HG03442 (cell line): ENCODE measurements at regions not wholly inside any gene's neighbourhood (a gene's known extent, or its start where the extent isn't known, plus 50 kb on each side); places are given as distances from the start of the nearest gene placed in this dataset.
"Not testable (repeated sequence)": the region's sequence is repeated elsewhere in the genome, so short reads cannot be mapped to it uniquely, and the experiment has no call there.

ENCODE experiments used
- ATAC-seq: cut with Tn5 transposase; IDR thresholded peaks from one replicate; pipeline ENCODE4 v1.9.1; 2021; ENCODE audit warnings: mild to moderate bottlenecking, moderate library complexity; ENCODE audit not compliant: unreplicated experiment

DNA sequence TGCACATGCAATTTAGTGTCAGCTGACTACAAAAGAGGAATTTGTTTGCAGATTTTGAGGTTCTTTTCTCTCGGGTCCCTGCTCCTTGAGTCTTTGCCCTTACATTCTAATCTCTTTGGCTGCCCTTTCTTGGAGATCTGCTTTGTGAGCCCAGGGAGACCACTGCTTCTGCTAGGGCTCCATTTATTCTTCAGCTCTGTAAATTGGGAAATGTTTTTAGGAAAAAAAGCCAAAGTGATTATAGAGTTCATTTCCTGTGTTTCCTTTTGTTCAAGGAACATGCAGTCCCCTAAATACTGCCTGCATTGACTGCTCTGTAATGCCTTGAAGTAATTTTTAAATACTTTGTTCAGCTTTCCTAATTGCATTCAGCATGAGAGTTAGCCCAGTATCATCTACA lies 197.4 kb downstream of the CSNK1G3 start:
- no peak for ATAC-seq

DNA sequence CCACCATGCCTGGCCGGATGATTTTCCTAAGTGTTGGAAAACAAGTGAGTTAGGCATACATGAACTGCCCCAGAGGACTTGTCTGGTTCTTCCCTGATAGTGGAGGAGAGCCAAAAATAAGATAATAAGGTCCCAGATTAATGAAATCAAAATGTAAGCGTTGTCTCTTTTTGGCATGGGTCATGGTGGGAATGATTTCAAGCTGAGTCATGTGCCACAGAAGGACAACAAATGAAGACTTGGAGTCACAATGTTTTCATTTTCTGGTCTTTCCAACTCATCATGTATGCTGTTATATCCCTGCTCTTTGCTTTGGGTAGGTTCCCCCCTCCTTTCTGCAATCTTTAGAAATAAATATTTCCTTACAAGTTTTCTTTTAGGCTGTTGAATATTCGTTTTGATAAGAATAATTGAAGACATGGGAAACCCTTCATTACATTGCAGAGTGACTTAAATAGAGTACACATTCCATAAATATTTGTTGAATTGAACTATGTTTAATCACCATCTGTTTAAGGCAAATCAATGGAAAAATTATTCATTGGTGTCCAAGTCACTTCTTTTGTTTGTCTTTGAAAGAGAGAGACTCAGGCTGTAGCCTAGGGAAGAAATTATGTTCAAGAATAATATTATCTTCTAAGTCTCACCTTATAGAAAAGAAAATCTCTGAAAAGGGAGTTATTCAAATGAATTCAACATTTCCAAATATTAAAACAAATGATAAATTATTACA lies 196.3 kb downstream of the CSNK1G3 start:
- ATAC-seq = no peak

DNA sequence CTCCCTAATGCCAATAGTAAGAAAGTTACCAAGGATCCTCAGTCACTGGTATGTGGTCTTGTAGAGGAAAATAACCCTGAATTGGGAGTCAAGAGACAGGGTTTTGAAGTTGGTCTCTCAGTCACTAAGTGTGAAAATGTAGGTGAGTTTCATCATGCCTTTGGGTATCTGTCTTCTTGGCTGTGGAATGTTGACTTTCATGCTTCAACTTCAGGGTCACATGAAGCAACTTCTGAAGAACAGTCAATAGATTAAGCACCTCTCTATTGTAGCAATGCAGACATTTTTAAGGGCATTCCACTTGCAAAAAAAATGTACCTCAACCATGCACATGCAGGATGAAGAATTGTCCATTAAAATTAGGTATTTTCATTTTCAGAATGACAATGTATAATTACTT lies 194.6 kb downstream of the CSNK1G3 start:
- no peak for ATAC-seq

DNA sequence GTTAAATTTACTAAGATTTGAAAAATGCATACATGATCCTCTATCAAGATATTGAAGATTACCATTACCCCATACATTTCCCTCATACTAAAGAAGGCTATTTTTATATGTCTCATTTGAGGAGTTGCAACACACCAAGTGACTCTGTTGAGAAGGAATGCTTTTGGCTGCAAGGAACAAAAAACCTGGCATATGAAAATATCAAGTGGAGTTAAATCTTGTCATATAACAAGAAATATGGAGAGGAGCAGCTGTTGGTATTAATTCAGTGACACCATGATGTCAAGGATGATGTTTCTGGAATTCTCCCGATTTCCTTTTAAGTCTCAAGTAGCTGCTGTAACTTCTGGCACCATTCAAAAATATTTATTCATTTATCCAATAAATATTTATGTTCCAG lies 193.8 kb downstream of the CSNK1G3 start:
- no peak for ATAC-seq

DNA sequence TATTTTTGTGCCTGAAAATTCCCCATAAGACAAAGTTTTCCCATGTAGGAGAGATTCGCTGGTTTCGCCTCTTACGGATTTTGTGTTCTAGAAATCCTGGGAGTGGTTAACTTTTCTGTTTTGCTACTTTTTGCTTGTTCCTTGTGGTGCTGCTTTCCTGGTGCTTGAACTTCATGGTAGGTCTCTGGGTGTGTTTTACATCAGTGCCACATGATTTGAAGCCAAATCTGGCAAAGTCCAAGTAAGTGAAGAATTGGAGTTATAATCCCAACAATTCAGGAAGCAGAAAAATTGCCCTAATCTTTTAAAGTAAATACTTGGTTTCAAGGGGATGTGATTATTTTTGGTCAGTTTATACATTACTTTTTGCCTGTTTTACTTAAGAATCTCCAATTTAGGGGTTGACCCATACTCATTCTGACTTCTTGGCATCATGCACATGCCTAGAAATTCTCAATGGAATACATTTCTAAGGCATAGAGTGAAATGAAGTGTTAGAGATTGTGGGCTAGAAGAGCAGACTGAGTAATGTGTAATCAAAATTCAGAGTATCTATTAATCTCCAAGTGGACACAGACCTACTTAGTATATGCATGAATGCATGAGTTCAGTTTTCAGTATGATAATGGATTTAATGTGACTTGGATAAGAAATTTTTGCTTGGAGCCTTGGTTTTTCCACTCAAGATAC lies 189.7 kb downstream of the CSNK1G3 start:
- no peak for ATAC-seq

DNA sequence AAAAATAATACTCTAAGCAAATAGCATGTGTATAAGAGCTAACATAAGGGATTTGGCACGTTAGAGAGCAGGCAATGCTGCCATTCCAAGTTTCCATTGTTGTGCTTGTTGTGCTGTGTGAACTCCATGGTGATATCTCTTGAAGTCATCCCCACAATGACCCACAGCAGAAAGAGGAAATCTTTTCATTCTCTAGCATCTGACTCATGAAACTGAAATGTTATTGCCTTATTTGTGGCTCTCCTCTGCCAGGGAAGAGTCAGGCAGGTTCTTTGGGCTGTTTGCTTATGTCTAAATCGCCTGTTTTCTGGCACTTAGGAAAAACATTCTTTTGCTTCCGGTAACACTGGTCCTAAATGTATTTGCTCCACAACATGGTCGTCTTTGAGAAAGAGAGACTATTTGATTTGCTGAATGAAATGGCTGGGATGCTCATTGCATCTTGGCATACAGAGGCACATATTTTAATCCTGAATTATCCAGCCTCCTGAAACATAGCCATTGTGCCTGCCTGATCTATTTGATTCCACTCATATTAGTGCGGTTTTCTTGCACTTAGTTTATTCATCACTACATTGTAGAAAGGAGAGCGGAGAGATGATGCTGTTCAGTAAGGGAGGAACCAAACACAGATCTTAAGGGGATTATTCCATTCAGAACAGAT lies 188.8 kb downstream of the CSNK1G3 start:
- no peak for ATAC-seq

DNA sequence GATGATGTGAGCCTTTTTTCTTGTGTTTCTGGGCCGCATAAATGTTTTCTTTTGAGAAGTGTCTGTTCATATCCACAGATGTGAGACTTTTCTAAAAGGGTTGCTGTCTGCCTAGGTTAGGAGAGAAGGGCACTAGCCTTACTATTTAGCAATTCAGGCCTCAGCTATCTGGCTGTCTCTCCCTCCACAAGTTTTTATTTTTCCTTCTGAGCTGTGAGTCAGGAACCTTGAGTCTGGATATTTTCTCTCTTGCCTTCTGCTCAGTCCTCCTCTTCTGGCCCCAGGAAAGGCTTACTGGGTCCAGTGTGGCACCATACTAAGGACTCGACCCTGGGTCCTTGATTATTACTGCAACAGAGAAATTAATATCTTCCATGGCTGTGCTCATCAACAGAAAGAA lies 187.6 kb downstream of the CSNK1G3 start:
- no peak for ATAC-seq

DNA sequence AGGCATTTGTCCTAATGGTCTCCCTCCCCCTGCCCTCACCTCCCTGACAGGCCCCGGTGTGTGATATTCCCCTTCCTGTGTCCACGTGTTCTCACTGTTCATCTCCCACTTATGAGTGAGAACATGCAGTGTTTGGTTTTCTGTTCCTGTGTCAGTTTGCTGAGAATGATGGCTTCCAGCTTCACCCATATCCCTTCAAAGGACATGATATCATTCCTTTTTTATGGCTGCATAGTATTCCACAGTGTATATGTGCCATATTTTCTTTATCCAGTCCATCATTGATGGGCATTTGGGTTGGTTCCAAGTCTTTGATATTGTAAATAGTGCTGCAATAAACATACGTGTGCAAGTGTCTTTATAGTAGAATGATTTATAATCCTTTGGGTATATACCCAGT lies 187.0 kb downstream of the CSNK1G3 start:
- not testable (repeated sequence) for ATAC-seq

DNA sequence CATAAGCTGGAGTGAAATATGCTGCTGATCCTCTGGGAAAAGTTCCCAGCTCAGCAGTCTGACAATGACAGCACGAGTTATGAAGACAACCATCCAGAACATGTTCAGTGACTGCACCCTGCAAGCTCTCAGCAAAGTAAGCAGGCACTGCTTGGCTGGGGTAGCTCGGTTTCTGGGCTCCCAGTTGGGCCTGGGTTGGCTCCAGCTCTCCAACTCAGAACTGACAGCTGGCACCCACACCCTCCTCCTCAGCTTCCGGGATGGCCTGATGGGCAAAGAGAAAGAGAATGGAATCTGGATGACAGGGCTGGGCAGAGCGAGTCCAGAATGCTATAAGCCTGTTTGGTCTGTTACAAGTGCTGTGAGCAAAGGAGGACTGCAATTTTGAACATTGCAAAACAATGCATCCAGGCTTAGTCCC lies 185.0 kb downstream of the CSNK1G3 start:
- no peak for ATAC-seq

DNA sequence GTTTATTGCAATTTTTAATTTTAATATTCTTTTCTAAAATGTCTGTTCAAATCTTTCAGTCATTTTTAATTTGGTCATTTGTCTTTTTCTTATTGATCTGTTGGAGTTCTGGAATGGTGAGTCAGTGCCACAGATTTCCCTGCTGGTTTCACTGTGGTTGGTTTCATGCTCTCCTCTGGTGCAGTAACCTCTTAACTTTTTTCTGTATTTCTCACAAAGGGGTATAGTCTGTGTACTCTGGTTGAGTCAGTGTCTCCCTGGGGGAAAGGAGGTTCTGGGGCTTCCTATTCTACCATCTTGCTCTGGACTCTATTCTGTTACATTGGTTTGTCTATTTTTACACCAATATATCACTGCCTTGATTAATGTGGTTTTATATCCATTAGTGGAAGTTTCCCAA lies 178.8 kb downstream of the CSNK1G3 start:
- no peak for ATAC-seq

DNA sequence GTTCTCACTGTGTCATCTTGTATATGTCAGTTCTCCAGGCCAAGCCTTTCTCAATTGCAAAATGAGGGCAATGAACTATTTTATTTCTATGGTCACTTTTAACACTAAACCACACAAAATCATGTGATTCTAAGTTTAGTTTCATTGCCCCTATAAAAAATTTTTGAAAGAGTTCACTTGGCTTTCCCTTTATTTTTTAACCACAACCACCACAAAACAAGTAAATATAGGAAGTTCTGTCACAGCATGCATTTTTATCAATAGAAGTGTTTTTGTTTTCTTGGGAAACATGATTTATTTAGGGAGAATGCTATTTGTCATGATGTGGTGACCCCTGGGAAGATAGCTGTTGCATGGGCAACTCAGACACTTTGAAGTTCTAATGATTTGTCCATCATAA lies 169.1 kb downstream of the CSNK1G3 start:
- no peak for ATAC-seq

DNA sequence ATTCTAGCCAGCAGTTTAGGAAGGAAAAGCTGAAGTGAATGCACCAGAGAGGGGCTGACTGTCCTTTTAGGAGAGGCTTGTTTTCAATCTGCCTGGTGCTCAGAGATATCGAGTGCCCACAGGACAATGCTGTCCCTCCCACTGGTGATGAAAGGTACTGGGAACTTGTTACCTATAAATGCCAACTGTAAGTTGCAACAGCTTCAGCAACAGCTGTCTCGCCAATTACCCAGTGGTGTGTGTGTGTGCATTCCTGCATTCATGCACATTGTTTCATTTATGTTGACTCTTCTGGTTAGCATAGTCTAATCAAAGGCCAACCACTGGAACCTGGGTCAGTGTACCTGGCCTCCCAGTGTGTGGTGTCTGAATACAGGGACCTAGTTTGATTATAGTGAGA lies 161.1 kb downstream of the CSNK1G3 start:
- ATAC-seq = no peak

DNA sequence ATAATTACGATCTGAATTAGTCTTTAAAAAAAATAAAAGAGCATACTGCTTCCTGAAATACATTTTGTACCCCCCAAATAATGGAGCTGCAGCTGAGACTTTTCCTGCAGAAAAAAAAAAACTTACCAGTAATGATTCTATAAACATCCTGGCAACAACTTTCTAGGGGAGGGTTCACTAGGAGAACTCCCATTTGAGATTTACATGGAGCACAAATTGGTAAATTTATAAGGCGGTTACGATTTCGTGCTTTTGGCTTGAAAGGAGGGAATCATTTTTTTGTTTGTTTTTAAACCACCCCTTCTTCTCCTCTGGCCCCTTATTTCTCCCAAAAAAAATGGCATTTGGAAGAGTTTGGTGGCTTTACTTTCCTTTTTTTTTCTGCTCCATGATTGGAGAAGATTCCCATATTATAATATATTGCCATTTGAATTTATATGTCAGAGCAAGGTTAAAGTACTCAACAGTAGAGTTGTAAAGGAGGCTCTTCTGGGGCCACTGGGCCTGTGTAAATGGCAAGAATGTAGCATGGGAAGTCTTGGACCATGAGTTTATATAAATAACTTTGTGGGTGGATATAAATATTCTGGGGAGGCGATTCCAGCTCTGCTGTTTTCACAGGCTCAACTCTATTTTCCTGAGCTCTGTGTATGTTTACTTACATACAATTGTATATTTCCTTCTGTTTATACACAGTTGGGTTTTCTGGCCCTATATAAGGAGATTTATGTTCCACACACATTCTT lies 159.9 kb downstream of the CSNK1G3 start:
- no peak for ATAC-seq

DNA sequence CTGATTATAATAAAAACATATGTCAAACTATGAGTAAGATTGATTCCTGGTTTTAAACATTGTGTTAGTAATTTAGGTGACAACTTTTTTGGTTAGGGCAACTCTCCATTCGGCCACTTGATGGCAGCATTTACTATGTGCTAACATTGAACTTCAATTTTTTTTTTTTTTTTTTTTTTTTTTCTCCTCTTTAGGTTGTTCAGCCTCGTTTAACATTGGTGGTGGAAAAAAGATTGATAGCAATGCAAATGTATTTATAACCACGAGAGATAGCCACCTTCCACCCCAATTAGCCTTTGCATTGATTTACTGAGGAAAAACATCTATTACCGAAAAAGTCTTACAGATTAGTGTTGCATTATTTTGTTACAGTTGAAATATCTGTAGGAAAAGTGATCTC lies 159.1 kb downstream of the CSNK1G3 start:
- ATAC-seq = peak; percentile 68
